OCI-LY1 (cell line): ENCODE measurements at regions not wholly inside any gene's neighbourhood (a gene's known extent, or its start where the extent isn't known, plus 50 kb on each side); places are given as distances from the start of the nearest gene placed in this dataset.

ENCODE experiments used
- H2AFZ ChIP-seq: fragments of 200-600 bp; sonication (generic), shearing (Covaris generic); 2 replicates; pipeline ENCODE4 v1.6.0; 2014; ENCODE audit warnings: antibody characterized with exemption, mild to moderate bottlenecking, low read length
- H3F3A ChIP-seq: fragments of 200-600 bp; sonication (generic), shearing (Covaris generic); 2 replicates; pipeline ENCODE4 v1.6.0; 2014; ENCODE audit warnings: mild to moderate bottlenecking, antibody characterized with exemption, low read length, moderate library complexity; ENCODE audit not compliant: insufficient read depth
- H3K27ac ChIP-seq: fragments of 200-600 bp; sonication (generic); 2 replicates; pipeline ENCODE4 v1.5.1; 2014; ENCODE audit warnings: low read length, mixed run types, mild to moderate bottlenecking, low read depth; ENCODE audit not compliant: poor library complexity, severe bottlenecking
- H3K27me3 ChIP-seq: fragments of 200-600 bp; sonication (generic); 2 replicates; pipeline ENCODE4 v1.6.0; 2014; ENCODE audit warnings: antibody characterized with exemption, mild to moderate bottlenecking, low read length, moderate library complexity; ENCODE audit not compliant: insufficient read depth
- H3K36me3 ChIP-seq: fragments of 200-600 bp; sonication (generic); 2 replicates; pipeline ENCODE4 v1.6.1; 2014; ENCODE audit warnings: mild to moderate bottlenecking, antibody characterized with exemption, low read length, moderate library complexity, mixed read lengths; ENCODE audit not compliant: insufficient read depth
- H3K4me1 ChIP-seq: fragments of 200-600 bp; sonication (generic); 2 replicates; pipeline ENCODE4 v1.5.1; 2014; ENCODE audit warnings: mild to moderate bottlenecking, low read length, moderate library complexity; ENCODE audit not compliant: insufficient read depth, severe bottlenecking
- H3K4me2 ChIP-seq: fragments of 200-600 bp; sonication (generic), shearing (Covaris generic); 2 replicates; pipeline ENCODE4 v1.6.1; 2014; ENCODE audit warnings: low read length
- H3K4me3 ChIP-seq: fragments of 200-600 bp; sonication (generic); 2 replicates; pipeline ENCODE4 v1.5.1; 2014; ENCODE audit warnings: low read length, low read depth, mild to moderate bottlenecking, mixed read lengths; ENCODE audit not compliant: poor library complexity, severe bottlenecking
- H3K79me2 ChIP-seq: fragments of 200-600 bp; shearing (Covaris generic); 2 replicates; pipeline ENCODE4 v1.6.1; 2016; ENCODE audit warnings: mixed run types, low read length, mixed read lengths; ENCODE audit not compliant: insufficient read depth
- H3K9ac ChIP-seq: fragments of 200-600 bp; sonication (generic), shearing (Covaris generic); 2 replicates; pipeline ENCODE4 v1.6.1; 2014; ENCODE audit warnings: mild to moderate bottlenecking, low read length, mixed read lengths
- H3K9me2 ChIP-seq: fragments of 200-600 bp; sonication (generic), shearing (Covaris generic); 2 replicates; pipeline ENCODE4 v1.6.1; 2014; ENCODE audit warnings: low read depth, mild to moderate bottlenecking, low read length, mixed read lengths
- H3K9me3 ChIP-seq: fragments of 200-600 bp; shearing (Covaris generic); 2 replicates; pipeline ENCODE4 v1.6.1; 2014; ENCODE audit warnings: low read length, mixed read lengths
- H4K20me1 ChIP-seq: fragments of 200-600 bp; sonication (generic), shearing (Covaris generic); 2 replicates; pipeline ENCODE4 v1.6.0; 2016; ENCODE audit warnings: mild to moderate bottlenecking, low read length; ENCODE audit not compliant: insufficient read depth
- CTCF ChIP-seq: fragments of 200-600 bp; sonication (generic), shearing (Covaris generic); IDR thresholded peaks from 2 replicates; pipeline ENCODE4 v1.5.1; 2017; ENCODE audit warnings: mild to moderate bottlenecking, antibody characterized with exemption, low read length, moderate library complexity, mixed read lengths
- EZH2 ChIP-seq: fragments of 200-600 bp; sonication (generic), shearing (Covaris generic); IDR thresholded peaks from 2 replicates; pipeline ENCODE4 v1.8.0; 2017; ENCODE audit warnings: borderline replicate concordance, mixed run types, mild to moderate bottlenecking, antibody characterized with exemption, low read length, moderate library complexity, mixed read lengths

GRCh38 chr10:36333446-36333845 is 691.4 kb upstream of the FZD8 start:
- Histone ChIP-seq H3K9me2 (no peaks in the 10 kb centered on the region), H2AFZ (no peak overlapping the region), H3K27me3 (no peaks in the 10 kb centered on the region), H3F3A (no peaks in the 10 kb centered on the region), H3K4me1 (no peaks in the 10 kb centered on the region), H4K20me1 (no peaks in the 10 kb centered on the region), H3K4me2 (no peak overlapping the region), H3K4me3 (no peak overlapping the region), H3K27ac (no peak overlapping the region), H3K79me2 (no peaks in the 10 kb centered on the region), H3K36me3 (no peaks in the 10 kb centered on the region), H3K9me3 (no peaks in the 10 kb centered on the region), H3K9ac (no peak overlapping the region)
- TF ChIP-seq EZH2, result no peak
- TF ChIP-seq CTCF, result no peak

- H4K20me1 ChIP-seq, result no peaks in the 10 kb centered on the region
- TF ChIP-seq EZH2, result no peak
- no peak for TF ChIP-seq CTCF
- H3K36me3 ChIP-seq, result no peaks in the 10 kb centered on the region
- no peaks in the 10 kb centered on the region for H3K79me2 ChIP-seq
- H2AFZ ChIP-seq, result no peak overlapping the region
- H3K27me3 ChIP-seq, result no peaks in the 10 kb centered on the region
- H3K27ac ChIP-seq, result no peak overlapping the region
- H3K4me3 ChIP-seq, result no peak overlapping the region
- H3K4me1 ChIP-seq, result no peaks in the 10 kb centered on the region
- H3K9ac ChIP-seq, result no peak overlapping the region
- H3K4me2 ChIP-seq, result no peak overlapping the region
- H3K9me3 ChIP-seq, result no peaks in the 10 kb centered on the region
- H3K9me2 ChIP-seq, result no peaks in the 10 kb centered on the region
- no peaks in the 10 kb centered on the region for H3F3A ChIP-seq
Measured at GRCh38 chr10:36332926-36333325, 690.8 kb upstream of the FZD8 start.

- no peaks in the 10 kb centered on the region for H4K20me1 ChIP-seq
- TF ChIP-seq CTCF (no peak), EZH2 (no peak)
- no peaks in the 10 kb centered on the region for H3K79me2 ChIP-seq
- H2AFZ ChIP-seq, result no peak overlapping the region
- H3K9me2 ChIP-seq, result no peaks in the 10 kb centered on the region
- H3K4me3 ChIP-seq, result no peak overlapping the region
- no peak overlapping the region for H3K27ac ChIP-seq
- H3K9me3 ChIP-seq, result no peaks in the 10 kb centered on the region
- no peak overlapping the region for H3K4me2 ChIP-seq
- H3F3A ChIP-seq, result no peaks in the 10 kb centered on the region
- H3K36me3 ChIP-seq, result no peaks in the 10 kb centered on the region
- H3K27me3 ChIP-seq, result no peaks in the 10 kb centered on the region
- H3K9ac ChIP-seq, result no peak overlapping the region
- no peaks in the 10 kb centered on the region for H3K4me1 ChIP-seq
Measured at GRCh38 chr10:36331121-36331520, 689.0 kb upstream of the FZD8 start.
